ENCODE measurements at regions not wholly inside any gene's neighbourhood (a gene's known extent, or its start where the extent isn't known, plus 50 kb on each side); places are given as distances from the start of the nearest gene placed in this dataset.

DNA sequence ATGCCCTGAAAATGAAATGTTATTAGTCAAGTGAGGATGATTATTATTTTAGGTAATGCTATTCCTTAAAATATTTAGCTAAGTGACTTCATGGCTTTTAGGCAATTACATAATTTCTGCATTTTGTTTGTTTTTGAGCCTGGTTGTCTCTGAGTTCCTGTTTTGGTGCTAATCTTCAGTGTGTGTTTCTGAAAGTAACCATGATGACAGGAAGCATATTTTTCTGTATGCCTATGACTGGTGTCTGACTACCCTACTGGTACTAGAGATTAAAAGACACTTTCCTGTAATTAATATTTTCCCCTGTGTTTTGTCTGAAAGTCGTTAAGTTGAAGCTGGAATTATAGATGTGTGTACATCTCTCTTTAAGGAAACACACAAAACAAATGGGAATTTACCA, 295.0 kb upstream of the SPRED2 start:
- no peaks in the 10 kb centered on the region; the same call in 1 of the 2 replicates for H3K27me3 Mint-ChIP-seq (ENCODE audit: low read depth)
- peaks cover 17% of the 10 kb centered on the region for H3K4me1 Mint-ChIP-seq
- TF ChIP-seq JUN (CRISPR knock-in tag; IDR thresholded peaks at IDR 0.05) (no peak), CTCF (IDR thresholded peaks at IDR 0.05) (no peak), ESRRA (CRISPR knock-in tag; IDR thresholded peaks at IDR 0.05; ENCODE audit: borderline replicate concordance) (no peak), FOXJ3 (CRISPR knock-in tag; IDR thresholded peaks at IDR 0.05; ENCODE audit: borderline replicate concordance) (no peak), E2F5 (CRISPR knock-in tag; IDR thresholded peaks at IDR 0.05) (no peak), NFYB (CRISPR knock-in tag; conservative IDR thresholded peaks at IDR 0.05; ENCODE audit: low read depth) (no peak), TCF7 (CRISPR knock-in tag; IDR thresholded peaks at IDR 0.05; ENCODE audit: low read depth) (no peak), ELF4 (CRISPR knock-in tag; IDR thresholded peaks at IDR 0.05; ENCODE audit: low read depth) (no peak), AFF4 (CRISPR knock-in tag; IDR thresholded peaks at IDR 0.05; ENCODE audit: borderline replicate concordance) (no peak), NR1H2 (CRISPR knock-in tag; IDR thresholded peaks at IDR 0.05) (no peak), GTF2I (CRISPR knock-in tag; conservative IDR thresholded peaks at IDR 0.05) (no peak), E2F4 (CRISPR knock-in tag; IDR thresholded peaks at IDR 0.05; ENCODE audit: borderline replicate concordance, low read depth) (no peak)
- TF ChIP-seq, protein P1, sequence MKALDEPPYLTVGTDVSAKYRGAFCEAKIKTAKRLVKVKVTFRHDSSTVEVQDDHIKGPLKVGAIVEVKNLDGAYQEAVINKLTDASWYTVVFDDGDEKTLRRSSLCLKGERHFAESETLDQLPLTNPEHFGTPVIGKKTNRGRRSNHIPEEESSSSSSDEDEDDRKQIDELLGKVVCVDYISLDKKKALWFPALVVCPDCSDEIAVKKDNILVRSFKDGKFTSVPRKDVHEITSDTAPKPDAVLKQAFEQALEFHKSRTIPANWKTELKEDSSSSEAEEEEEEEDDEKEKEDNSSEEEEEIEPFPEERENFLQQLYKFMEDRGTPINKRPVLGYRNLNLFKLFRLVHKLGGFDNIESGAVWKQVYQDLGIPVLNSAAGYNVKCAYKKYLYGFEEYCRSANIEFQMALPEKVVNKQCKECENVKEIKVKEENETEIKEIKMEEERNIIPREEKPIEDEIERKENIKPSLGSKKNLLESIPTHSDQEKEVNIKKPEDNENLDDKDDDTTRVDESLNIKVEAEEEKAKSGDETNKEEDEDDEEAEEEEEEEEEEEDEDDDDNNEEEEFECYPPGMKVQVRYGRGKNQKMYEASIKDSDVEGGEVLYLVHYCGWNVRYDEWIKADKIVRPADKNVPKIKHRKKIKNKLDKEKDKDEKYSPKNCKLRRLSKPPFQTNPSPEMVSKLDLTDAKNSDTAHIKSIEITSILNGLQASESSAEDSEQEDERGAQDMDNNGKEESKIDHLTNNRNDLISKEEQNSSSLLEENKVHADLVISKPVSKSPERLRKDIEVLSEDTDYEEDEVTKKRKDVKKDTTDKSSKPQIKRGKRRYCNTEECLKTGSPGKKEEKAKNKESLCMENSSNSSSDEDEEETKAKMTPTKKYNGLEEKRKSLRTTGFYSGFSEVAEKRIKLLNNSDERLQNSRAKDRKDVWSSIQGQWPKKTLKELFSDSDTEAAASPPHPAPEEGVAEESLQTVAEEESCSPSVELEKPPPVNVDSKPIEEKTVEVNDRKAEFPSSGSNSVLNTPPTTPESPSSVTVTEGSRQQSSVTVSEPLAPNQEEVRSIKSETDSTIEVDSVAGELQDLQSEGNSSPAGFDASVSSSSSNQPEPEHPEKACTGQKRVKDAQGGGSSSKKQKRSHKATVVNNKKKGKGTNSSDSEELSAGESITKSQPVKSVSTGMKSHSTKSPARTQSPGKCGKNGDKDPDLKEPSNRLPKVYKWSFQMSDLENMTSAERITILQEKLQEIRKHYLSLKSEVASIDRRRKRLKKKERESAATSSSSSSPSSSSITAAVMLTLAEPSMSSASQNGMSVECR (CRISPR knock-in tag; IDR thresholded peaks at IDR 0.05; ENCODE audit: borderline replicate concordance), result no peak
- TF ChIP-seq, protein P2, sequence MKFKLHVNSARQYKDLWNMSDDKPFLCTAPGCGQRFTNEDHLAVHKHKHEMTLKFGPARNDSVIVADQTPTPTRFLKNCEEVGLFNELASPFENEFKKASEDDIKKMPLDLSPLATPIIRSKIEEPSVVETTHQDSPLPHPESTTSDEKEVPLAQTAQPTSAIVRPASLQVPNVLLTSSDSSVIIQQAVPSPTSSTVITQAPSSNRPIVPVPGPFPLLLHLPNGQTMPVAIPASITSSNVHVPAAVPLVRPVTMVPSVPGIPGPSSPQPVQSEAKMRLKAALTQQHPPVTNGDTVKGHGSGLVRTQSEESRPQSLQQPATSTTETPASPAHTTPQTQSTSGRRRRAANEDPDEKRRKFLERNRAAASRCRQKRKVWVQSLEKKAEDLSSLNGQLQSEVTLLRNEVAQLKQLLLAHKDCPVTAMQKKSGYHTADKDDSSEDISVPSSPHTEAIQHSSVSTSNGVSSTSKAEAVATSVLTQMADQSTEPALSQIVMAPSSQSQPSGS (CRISPR knock-in tag; IDR thresholded peaks at IDR 0.05; ENCODE audit: borderline replicate concordance, low read depth), result no peak
- ChIA-PET POLR2A (no interaction called here), CTCF (interaction anchor here (1.2 kb wide), 1 partner anchor 74 kb away, joined by 4 read pairs; no protein-coding TSS in a partner anchor)
- peaks cover 18% of the 10 kb centered on the region for H3K9me3 Mint-ChIP-seq
- DNase-seq (ENCODE audit: low spot score) (no peak), ATAC-seq (no peak)
- H3K36me3 Mint-ChIP-seq, result peaks cover 8% of the 10 kb centered on the region; the same call in 1 of the 2 replicates
- H3K4me3 Mint-ChIP-seq, result no peak overlapping the region
- H3K27ac Mint-ChIP-seq, result no peak overlapping the region

All from WTC11 (cell line).